ENCODE measurements at regions not wholly inside any gene's neighbourhood (a gene's known extent, or its start where the extent isn't known, plus 50 kb on each side); places are given as distances from the start of the nearest gene placed in this dataset.

DNA sequence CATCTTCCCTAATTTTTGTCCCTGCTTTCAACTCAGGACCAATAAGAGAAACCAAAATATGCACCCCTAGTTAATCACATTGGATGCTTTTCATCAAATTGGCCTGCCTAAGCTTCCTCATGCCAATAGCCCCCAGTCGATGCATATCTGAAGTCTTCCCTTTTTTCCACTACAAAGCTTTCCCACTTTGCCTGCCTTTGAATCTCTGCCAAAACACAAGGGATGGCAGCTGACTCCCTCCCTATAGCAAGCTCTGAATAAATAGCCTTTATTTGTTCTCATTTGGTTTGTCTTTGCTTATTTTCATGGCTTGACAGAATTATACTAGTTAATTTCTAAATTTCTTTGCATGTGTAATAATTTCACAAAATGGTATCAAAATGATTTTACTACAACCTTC, 621.2 kb downstream of the MBD2 start:
- Mint-ChIP-seq H3K27ac (no peak overlapping the region), H3K27me3 (no peaks in the 10 kb centered on the region), H3K4me3 (no peak overlapping the region), H3K9me3 (ENCODE audit: insufficient read depth) (no peaks in the 10 kb centered on the region), H3K4me1 (no peaks in the 10 kb centered on the region)
- ChIA-PET CTCF (no interaction called here), POLR2A (no interaction called here)
- Histone ChIP-seq H2AFZ (ENCODE audit: insufficient read depth, low read depth, low read length, poor library complexity, severe bottlenecking) (no peak overlapping the region), H3K4me3 (ENCODE audit: control extremely low read depth in 1 of 5, extremely low read depth in 1 of 5, insufficient read depth in 1 of 5, low read depth in 2 of 5, low read length in 4 of 5) (no peak overlapping the region), H3K27me3 (replicated peaks in 1 of 4; ENCODE audit: control extremely low read depth in 1 of 4, control insufficient read depth in 3 of 4, insufficient read depth in 4 of 4, low read length in 3 of 4) (no peaks in the 10 kb centered on the region), H3K79me2 (ENCODE audit: control insufficient read depth, insufficient read depth, low read length) (no peaks in the 10 kb centered on the region), H3K4me1 (ENCODE audit: control insufficient read depth in 2 of 2, insufficient read depth in 2 of 2, low read length in 2 of 2) (no peaks in the 10 kb centered on the region), H3K9ac (ENCODE audit: low read length) (no peak overlapping the region), H3K27ac (ENCODE audit: low read length in 2 of 2) (no peak overlapping the region), H3K9me3 (ENCODE audit: control extremely low read depth in 1 of 3, control insufficient read depth in 2 of 3, insufficient read depth in 1 of 3, low read length in 2 of 3) (no peaks in the 10 kb centered on the region), H3K4me2 (replicated peaks; ENCODE audit: low read depth, low read length, poor library complexity, severe bottlenecking) (no peak overlapping the region), H3K36me3 (replicated peaks in 1 of 2; ENCODE audit: control extremely low read depth in 1 of 2, control insufficient read depth in 1 of 2, extremely low read depth in 1 of 2, insufficient read depth in 2 of 2, low read length in 1 of 2) (no peaks in the 10 kb centered on the region), H4K20me1 (ENCODE audit: control insufficient read depth, insufficient read depth, low read length, poor library complexity, severe bottlenecking) (no peaks in the 10 kb centered on the region)
- DNase-seq, result no peak
- ATAC-seq (ENCODE audit: low read depth), result no peak
- WGBS (ENCODE audit: insufficient coverage), result 57% methylated on average over 1 of the region's 1 CpG
- intact Hi-C loops (cut with micrococcal nuclease), result no loop called here
- no peak for TF ChIP-seq EZH2 (IDR thresholded peaks at IDR 0.05; ENCODE audit: borderline replicate concordance, insufficient read depth, low read depth, low read length, poor library complexity, severe bottlenecking)
- no peak for TF ChIP-seq CTCF (IDR thresholded peaks at IDR 0.05)

DNA sequence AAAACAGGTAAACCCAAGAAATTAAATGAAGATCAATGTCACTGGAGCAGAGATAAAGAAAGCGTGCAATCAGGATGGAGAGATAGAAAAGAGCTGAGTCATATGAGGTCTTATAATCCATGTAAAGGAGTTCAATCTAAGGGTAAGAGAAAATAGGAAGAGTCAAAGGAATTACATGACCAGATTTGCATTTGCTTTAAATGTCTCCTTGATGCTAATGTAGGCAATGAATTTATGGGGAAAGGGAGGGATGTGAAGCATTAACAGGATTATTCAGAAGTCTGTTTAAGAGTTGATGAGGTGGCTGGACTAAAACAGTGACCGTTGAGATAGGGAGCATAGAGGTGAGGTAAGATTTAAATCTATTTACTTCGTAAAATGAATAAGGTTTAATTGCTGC, 623.1 kb downstream of the MBD2 start:
- Histone ChIP-seq H3K79me2 (ENCODE audit: control insufficient read depth, insufficient read depth, low read length) (no peaks in the 10 kb centered on the region), H3K9me3 (ENCODE audit: control extremely low read depth in 1 of 3, control insufficient read depth in 2 of 3, insufficient read depth in 1 of 3, low read length in 2 of 3) (no peaks in the 10 kb centered on the region), H3K27me3 (replicated peaks in 1 of 4; ENCODE audit: control extremely low read depth in 1 of 4, control insufficient read depth in 3 of 4, insufficient read depth in 4 of 4, low read length in 3 of 4) (no peaks in the 10 kb centered on the region), H3K9ac (ENCODE audit: low read length) (no peak overlapping the region), H2AFZ (ENCODE audit: insufficient read depth, low read depth, low read length, poor library complexity, severe bottlenecking) (no peak overlapping the region), H3K27ac (ENCODE audit: low read length in 2 of 2) (no peak overlapping the region), H4K20me1 (ENCODE audit: control insufficient read depth, insufficient read depth, low read length, poor library complexity, severe bottlenecking) (no peaks in the 10 kb centered on the region), H3K4me2 (replicated peaks; ENCODE audit: low read depth, low read length, poor library complexity, severe bottlenecking) (no peak overlapping the region), H3K4me1 (ENCODE audit: control insufficient read depth in 2 of 2, insufficient read depth in 2 of 2, low read length in 2 of 2) (no peaks in the 10 kb centered on the region), H3K4me3 (ENCODE audit: control extremely low read depth in 1 of 5, extremely low read depth in 1 of 5, insufficient read depth in 1 of 5, low read depth in 2 of 5, low read length in 4 of 5) (no peak overlapping the region), H3K36me3 (replicated peaks in 1 of 2; ENCODE audit: control extremely low read depth in 1 of 2, control insufficient read depth in 1 of 2, extremely low read depth in 1 of 2, insufficient read depth in 2 of 2, low read length in 1 of 2) (no peaks in the 10 kb centered on the region)
- no peak overlapping the region for H3K4me3 Mint-ChIP-seq
- no peak for DNase-seq
- TF ChIP-seq EZH2 (IDR thresholded peaks at IDR 0.05; ENCODE audit: borderline replicate concordance, insufficient read depth, low read depth, low read length, poor library complexity, severe bottlenecking) (no peak), CTCF (IDR thresholded peaks at IDR 0.05) (no peak)
- no peaks in the 10 kb centered on the region for H3K9me3 Mint-ChIP-seq (ENCODE audit: insufficient read depth)
- H3K27ac Mint-ChIP-seq, result no peak overlapping the region
- WGBS (ENCODE audit: insufficient coverage), result 90% methylated on average over 3 of the region's 3 CpGs
- intact Hi-C loops (cut with micrococcal nuclease), result no loop called here
- no peak for ATAC-seq (ENCODE audit: low read depth)
- ChIA-PET CTCF (no interaction called here), POLR2A (no interaction called here)
- no peaks in the 10 kb centered on the region for H3K4me1 Mint-ChIP-seq
- H3K27me3 Mint-ChIP-seq, result no peaks in the 10 kb centered on the region

All from B cell (primary cell).